HG03378 (cell line): ENCODE measurements at regions not wholly inside any gene's neighbourhood (a gene's known extent, or its start where the extent isn't known, plus 50 kb on each side); places are given as distances from the start of the nearest gene placed in this dataset.
A peak's percentile ranks its signal among the peaks of the same experiment; 100 is the strongest.
"Not testable (repeated sequence)": the region's sequence is repeated elsewhere in the genome, so short reads cannot be mapped to it uniquely, and the experiment has no call there.

ENCODE experiments used
- ATAC-seq: cut with Tn5 transposase; IDR thresholded peaks from one replicate; pipeline ENCODE4 v1.9.1; 2021; ENCODE audit warnings: mild to moderate bottlenecking, moderate library complexity; ENCODE audit not compliant: unreplicated experiment

- no peak for ATAC-seq
Measured at GRCh38 chr10:57699944-57700343, 567.8 kb downstream of the IPMK start.

DNA sequence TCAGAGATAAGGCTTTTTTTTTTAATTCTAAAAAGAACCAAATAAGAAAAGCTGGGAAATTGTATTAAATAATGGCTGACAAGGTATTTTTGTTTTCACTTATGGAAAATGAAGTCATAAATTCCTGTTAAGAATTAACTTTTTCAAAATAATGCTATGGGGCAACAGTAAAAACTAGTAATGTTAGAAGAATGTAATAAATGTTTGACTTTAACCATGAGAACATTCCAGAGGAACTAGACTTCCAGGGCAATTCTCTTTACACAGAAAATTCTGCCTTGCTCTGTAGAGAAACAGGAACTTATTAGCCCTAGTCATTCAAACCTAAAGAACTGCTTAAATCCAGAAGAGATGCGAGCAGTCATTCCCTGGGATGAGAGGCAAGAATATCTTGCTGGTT is 571.1 kb downstream of the IPMK start:
- no peak for ATAC-seq

DNA sequence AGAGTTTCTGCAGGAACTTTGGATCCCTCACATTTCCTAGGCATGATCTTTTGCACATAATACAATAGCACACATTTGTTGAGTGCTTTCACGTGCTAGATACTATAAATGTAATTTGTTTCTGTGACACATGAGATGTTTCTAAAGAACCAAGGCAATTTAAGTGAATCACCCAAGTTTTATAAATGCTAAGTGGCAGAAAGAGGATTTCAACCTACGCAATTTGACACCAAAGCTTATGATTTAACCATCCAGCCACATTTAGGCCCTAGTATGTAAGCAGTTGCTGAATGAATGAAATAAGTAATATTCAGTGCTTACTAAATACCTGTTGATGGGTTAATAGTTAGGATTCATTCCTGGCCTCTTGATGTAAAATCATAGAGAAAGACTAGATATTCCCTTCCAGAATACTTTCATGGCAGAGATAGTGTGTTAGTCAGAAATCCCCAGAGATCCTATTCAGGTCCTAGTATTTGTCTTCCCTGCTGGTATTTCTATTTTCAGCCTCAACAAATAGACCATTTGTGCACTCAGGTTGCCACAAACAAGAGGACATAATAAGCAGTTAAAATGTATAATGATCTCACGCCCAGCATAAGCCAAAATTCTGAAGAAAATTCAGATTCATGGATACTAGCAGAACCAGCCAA is 572.6 kb downstream of the IPMK start:
- ATAC-seq: no peak

GRCh38 chr10:57692255-57692980 is 575.3 kb downstream of the IPMK start:
- ATAC-seq: no peak

DNA sequence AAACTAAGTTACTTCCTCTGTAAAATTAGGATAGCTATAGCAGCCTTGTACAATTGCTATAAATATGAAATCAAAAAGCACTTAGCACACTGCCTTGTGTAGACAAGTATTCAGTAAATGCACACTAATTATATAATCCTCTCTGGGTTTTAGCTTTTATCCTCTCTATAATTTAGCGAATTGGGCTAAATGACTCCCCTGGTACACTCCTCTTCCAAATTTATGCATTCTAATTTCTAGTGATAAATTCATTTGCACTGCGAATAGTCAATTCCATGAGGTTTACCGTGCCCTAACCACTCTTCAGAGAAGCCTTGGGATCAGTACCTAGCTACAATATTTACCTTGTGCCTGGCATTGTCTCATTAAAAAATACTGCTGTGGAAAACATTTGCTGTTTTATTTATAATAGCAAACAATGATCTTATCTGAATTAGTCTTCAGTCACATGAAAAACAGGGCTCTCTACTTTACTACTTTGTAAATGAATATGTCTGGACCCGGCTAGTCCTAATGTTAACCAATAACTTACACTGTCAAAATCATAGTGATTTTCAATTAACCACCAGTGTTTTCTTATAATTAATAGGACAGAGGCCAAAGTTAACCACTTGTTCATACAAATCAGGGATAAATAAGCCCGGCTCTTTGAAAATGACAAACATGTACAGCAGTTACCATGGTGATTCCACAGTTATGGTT is 577.9 kb downstream of the IPMK start:
- ATAC-seq: no peak

DNA sequence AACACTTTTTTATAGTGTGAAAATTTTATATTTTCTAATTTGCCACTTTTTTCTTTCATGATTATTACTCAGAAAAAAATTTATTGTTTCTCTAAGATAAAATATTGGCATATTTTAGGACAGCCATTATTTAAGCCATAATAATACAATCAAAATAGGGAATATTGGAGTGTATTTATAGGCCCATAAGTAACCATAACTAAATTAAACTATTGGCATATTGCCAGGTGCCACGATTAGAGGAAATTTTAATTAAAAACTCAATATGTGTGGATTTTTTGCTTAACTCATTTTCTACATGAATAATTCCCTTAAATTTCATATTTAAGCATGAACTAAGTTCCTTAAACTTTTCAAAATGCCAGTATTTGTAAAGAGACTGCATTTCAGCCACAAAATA is 587.8 kb downstream of the IPMK start:
- no peak for ATAC-seq

DNA sequence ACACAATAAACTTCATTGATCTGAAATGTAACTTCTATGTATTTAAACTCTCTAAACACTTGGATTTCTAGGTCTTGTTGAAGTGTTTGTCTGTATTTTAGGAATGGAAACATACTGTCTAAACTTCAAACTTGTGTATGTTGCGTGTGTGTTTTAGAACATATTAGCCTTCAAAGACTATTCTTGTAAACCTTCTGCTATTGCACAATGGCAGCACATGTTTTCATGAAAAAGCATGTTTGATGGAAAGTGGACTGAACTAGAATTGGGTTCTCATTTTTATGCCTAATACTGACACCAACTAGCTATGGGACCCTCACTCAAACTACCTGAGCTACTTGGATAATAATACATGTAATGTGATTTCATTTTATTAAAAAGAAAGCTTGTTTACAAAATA is 592.6 kb downstream of the IPMK start:
- ATAC-seq: no peak

DNA sequence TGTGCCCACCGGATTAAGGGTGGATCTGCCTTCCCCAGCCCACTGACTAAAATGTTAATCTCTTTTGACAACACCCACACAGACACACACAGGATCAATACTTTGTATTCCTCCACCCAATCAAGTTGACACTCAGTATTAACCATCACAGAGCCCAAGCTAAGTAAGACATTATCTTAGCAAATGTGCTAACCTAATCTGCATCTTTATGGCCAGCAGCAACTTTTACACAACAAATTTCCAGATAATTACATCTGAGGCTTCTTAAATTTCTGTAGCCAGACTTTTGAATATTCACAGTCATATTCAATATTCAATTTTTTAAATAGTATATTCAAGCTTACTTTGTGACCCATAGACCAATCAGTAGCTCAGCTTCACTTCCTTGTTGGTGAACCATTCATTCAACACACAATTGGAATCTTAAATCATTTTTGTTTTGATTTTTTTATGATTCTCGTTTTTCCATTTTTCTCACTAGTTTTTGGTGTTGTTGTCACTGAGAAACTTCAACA is 594.2 kb downstream of the IPMK start:
- no peak for ATAC-seq

DNA sequence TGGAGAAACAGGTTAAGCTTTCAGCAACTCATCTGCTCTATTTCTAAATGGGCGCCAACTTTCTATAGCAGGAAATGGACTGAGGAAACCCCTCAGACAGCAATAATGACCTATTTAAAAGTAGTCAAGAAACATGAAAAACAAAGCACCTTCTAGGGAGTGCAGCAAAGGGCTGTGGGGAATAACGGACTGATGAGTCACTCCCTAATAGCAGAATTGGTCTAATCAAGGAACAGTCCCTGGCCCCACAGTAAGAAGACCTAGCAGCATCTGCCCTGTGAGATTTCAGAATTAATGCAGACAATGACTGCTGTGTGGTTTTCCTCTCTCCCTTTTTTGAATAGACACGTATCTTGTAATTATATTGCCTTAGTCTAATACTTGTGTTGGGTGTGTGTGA is 602.9 kb downstream of the IPMK start:
- no peak for ATAC-seq

GRCh38 chr10:57663401-57663800 is 604.3 kb downstream of the IPMK start:
- no peak for ATAC-seq

GRCh38 chr10:57661206-57661605 is 606.5 kb downstream of the IPMK start:
- ATAC-seq: no peak

GRCh38 chr10:57657164-57657765 is 610.4 kb downstream of the IPMK start:
- peak; percentile 98 for ATAC-seq

DNA sequence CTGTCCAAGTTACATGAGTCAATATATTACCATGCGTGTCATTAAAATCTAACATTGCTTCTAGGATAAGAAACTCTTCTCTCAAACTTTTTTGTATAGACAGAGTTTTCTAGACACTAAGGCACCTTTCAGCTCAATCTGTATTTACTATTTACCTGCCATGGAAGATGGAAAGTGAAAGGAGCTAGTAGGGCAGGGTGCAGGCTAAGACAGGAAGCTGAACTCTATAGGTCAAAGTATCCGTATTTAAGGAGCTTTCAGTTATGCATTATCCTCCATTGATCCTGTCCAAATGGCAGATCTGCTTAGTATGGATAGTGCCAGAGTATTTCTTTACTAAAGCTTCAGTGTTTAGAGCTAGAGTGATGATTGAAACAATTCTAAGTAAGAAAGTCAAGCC is 612.8 kb downstream of the IPMK start:
- no peak for ATAC-seq

DNA sequence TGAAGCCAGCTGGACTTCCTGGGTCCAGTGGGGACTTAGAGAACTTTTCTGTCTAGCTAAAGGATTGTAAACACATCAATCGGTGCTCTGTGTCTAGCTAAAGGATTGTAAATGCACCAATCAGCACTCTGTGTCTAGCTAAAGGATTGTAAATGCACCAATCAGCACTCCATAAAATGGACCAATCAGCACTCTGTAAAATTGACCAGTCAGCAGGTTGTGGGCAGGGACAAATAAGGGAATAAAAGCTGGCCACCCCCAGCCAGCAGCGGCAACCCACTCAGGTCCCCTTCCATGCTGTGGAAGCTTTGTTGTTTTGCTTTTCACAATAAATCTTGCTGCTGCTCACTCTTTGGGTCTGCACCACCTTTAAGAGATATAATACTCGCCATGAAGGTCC is 622.6 kb downstream of the IPMK start:
- ATAC-seq: not testable (repeated sequence)

DNA sequence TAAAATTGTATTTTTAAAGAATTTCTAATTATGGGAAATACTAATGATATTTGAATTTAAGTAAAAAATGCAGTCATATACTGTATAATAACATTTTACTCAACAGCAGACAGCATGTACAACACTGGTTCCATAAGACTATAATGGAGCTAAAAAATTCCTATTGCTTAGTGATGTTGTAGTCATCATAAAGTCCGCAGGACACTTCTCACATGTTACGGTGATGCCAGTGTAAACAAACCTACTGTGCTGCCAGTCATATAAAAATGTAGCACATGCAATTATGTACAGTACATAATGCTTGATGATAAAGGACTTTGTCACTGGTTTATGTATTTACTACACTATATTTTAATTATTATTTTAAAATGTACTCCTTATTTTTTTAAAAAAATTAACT is 629.3 kb downstream of the IPMK start:
- no peak for ATAC-seq

DNA sequence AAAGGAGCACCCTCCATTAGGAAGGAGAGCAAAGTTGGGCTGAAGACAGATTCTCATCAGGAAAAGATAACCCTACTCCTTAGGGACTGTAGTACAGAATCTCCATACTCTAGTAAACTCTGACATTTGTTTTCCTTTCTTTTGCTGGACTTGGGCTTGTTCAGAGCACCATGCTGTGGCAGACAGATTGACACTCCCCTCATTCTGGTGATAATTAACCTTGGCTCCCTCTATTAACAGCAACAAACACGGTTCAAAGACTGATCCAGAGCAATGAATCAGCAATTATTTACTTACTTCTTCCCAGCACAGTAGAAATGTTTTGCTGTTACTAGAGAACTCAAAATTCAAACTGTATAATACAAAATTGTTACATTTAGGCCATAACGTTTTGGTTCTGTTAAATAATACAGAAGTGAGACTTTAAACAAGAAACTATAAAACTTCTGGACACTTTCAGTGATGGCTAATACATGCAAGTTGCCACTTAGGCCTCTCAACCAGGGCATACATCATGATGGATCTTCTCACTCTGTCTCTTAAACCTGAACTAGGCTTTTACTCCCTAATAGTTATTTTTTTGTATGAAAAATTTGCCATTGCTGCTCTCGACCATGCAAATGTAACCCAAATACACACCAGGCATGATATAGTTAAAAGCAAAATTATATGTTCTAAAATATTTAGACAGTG is 639.0 kb downstream of the IPMK start:
- ATAC-seq: no peak

GRCh38 chr10:57627642-57628178 is 640.0 kb downstream of the IPMK start:
- ATAC-seq: no peak

GRCh38 chr10:57624856-57625592 is 642.7 kb downstream of the IPMK start:
- ATAC-seq: no peak

DNA sequence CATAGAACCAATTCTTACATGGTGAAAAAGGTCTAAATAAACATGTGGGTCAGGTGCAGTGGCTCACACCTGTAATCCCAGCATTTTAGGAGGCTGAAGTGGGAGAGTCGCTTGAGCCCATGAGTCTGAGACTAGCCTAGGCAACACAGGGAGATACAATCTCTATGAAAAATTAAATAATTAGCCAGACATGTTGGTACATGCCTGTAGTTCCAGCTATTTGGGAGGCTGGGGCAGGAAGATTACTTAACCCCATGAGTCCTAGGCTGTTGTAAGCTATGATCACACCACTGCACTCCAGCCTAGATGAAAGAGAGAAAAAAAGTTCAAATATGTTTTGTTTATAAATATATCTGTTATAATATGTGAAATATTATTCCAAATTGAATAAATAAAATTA is 643.6 kb downstream of the IPMK start:
- ATAC-seq: no peak

DNA sequence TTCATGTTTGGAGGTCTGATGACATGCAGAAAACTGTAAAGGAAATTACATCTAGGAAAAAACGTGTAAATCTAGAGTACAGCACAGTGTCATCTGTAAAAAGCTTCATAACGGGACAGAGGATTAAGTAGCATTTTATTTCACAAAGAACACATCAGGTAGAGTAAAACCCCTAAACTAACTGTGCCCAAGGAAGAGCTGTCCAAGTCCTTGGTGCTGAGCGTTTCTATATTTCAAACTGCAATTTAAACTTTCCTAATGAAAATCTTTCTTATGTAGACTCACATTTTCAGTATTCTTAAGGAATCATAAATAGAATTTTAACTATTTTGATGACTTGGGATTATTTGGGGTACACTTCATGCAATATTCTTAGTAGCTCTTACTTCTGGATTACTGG is 646.2 kb downstream of the IPMK start:
- ATAC-seq: no peak
